SK-N-SH (cell line): ENCODE measurements at regions not wholly inside any gene's neighbourhood (a gene's known extent, or its start where the extent isn't known, plus 50 kb on each side); places are given as distances from the start of the nearest gene placed in this dataset.

ENCODE experiments used
- CTCF ChIA-PET: fragments of 300-600, 350-600 bp; formaldehyde crosslinking; extraction: SDS; loops from one replicate; lab custom pipeline; 2021; lab: Yijun Ruan, JAX
- POLR2A ChIA-PET: fragments of 350-600 bp; sonication (Branson Sonifier 250); formaldehyde crosslinking; extraction: SDS; loops from one replicate; lab custom pipeline; 2020; ENCODE audit warnings: antibody characterized with exemption, inconsistent platforms; lab: Yijun Ruan, JAX
- DNase-seq: peaks from one replicate; pipeline ENCODE4 v3.0.0; 2012
- H2AFZ ChIP-seq: fragments of 200-600 bp; sonication (generic); 2 replicates; pipeline ENCODE4 v1.8.1; 2016; ENCODE audit warnings: antibody characterized with exemption, mild to moderate bottlenecking, low read depth
- H3F3A ChIP-seq: fragments of 200-600 bp; sonication (generic); replicated peaks from 2 replicates; pipeline ENCODE3; 2016; ENCODE audit warnings: antibody characterized with exemption, mild to moderate bottlenecking; ENCODE audit not compliant: insufficient read depth
- H3K27ac ChIP-seq, 2 experiments: fragments of 200-500 bp in 1 of 2; fragments of 200-600 bp in 1 of 2; sonication (Bioruptor generic) in 1 of 2; sonication (generic), shearing (Covaris generic) in 1 of 2; 2 replicates each; pipeline versions ENCODE4 v1.5.1 to v1.6.1; 2014 to 2016; ENCODE audit warnings: low read depth in 2 of 2, inconsistent platforms in 1 of 2, low read length in 1 of 2, mild to moderate bottlenecking in 1 of 2, mixed read lengths in 1 of 2
- H3K27me3 ChIP-seq: fragments of 200-600 bp; sonication (generic), shearing (Covaris generic); 2 replicates; pipeline ENCODE4 v1.6.1; 2016; ENCODE audit warnings: mixed run types; ENCODE audit not compliant: insufficient read depth
- H3K36me3 ChIP-seq, 2 experiments: fragments of 200-500 bp in 1 of 2; fragments of 200-600 bp in 1 of 2; sonication (Bioruptor generic) in 1 of 2; sonication (generic) in 1 of 2; replicated peaks in 1 of 2; 2 replicates each; pipeline versions ENCODE3 to v1.5.1; 2014 to 2016; ENCODE audit warnings: low read length in 1 of 2, mild to moderate bottlenecking in 1 of 2; ENCODE audit not compliant: insufficient read depth in 2 of 2, control insufficient read depth in 1 of 2
- H3K4me1 ChIP-seq, 2 experiments: fragments of 200-500 bp in 1 of 2; fragments of 200-600 bp in 1 of 2; sonication (Bioruptor generic) in 1 of 2; sonication (generic), shearing (Covaris generic) in 1 of 2; 2 replicates each; pipeline versions ENCODE4 v1.5.1 to v1.6.1; 2014 to 2016; ENCODE audit warnings: low read depth in 1 of 2, low read length in 1 of 2, mixed run types in 1 of 2; ENCODE audit not compliant: insufficient read depth in 2 of 2, control insufficient read depth in 1 of 2
- H3K4me2 ChIP-seq: fragments of 200-600 bp; sonication (generic), shearing (Covaris generic); 2 replicates; pipeline ENCODE4 v1.6.1; 2017; ENCODE audit warnings: mixed run types
- H3K4me3 ChIP-seq, 2 experiments: fragments of 200-500 bp in 1 of 2; fragments of 200-600 bp in 1 of 2; sonication (Bioruptor generic) in 1 of 2; sonication (generic), shearing (Covaris generic) in 1 of 2; 2 replicates each; pipeline versions ENCODE4 v1.5.1 to v1.8.1; 2014 to 2016; ENCODE audit warnings: low read depth in 2 of 2, inconsistent platforms in 1 of 2, low read length in 1 of 2, mild to moderate bottlenecking in 1 of 2, mixed read lengths in 1 of 2, moderate library complexity in 1 of 2
- H3K79me2 ChIP-seq: fragments of 200-600 bp; sonication (generic); 2 replicates; pipeline ENCODE4 v1.8.1; 2017; ENCODE audit warnings: mild to moderate bottlenecking; ENCODE audit not compliant: insufficient read depth
- H3K9ac ChIP-seq: fragments of 200-600 bp; sonication (generic); 2 replicates; pipeline ENCODE4 v1.6.1; 2017; ENCODE audit warnings: mixed run types
- H3K9me2 ChIP-seq: fragments of 200-600 bp; sonication (generic); 2 replicates; pipeline ENCODE4 v1.6.1; 2017; ENCODE audit warnings: mixed run types
- H3K9me3 ChIP-seq: fragments of 200-600 bp; sonication (generic); 2 replicates; pipeline ENCODE4 v1.6.1; 2017; ENCODE audit warnings: mixed run types, mild to moderate bottlenecking, moderate library complexity
- H4K20me1 ChIP-seq: fragments of 200-600 bp; sonication (generic); 2 replicates; pipeline ENCODE4 v1.6.1; 2017; ENCODE audit warnings: mild to moderate bottlenecking, mixed run types; ENCODE audit not compliant: insufficient read depth
- CHD2 ChIP-seq: fragments of 150-350 bp; IDR thresholded peaks from 2 replicates; pipeline ENCODE4 v1.6.1; 2018; ENCODE audit warnings: low read length; ENCODE audit not compliant: partially characterized antibody
- CTCF ChIP-seq: fragments of 200-600 bp; sonication (generic); IDR thresholded peaks from 2 replicates; pipeline ENCODE4 v1.6.1; 2017; ENCODE audit warnings: antibody characterized with exemption, mild to moderate bottlenecking, moderate library complexity
- ELF1 ChIP-seq: IDR thresholded peaks from 2 replicates; pipeline ENCODE4 v1.4.0; 2012
- EP300 ChIP-seq, 2 experiments: IDR thresholded peaks; 2 replicates each; pipeline versions ENCODE4 v1.4.0 to v1.6.1; 2012; ENCODE audit warnings: borderline replicate concordance in 1 of 2, low read depth in 1 of 2, low read length in 1 of 2
- FOSL2 ChIP-seq: IDR thresholded peaks from 2 replicates; pipeline ENCODE4 v1.4.0; 2012; ENCODE audit warnings: low read depth, mild to moderate bottlenecking, moderate library complexity, borderline replicate concordance
- FOXJ3 ChIP-seq: sonication (generic); formaldehyde crosslinking; IDR thresholded peaks from 2 replicates; pipeline ENCODE4 v1.5.1; 2020; ENCODE audit warnings: mild to moderate bottlenecking, missing genetic modification reagents
- JUND ChIP-seq: IDR thresholded peaks from 2 replicates; pipeline ENCODE4 v1.4.0; 2012
- MAX ChIP-seq: IDR thresholded peaks from 2 replicates; pipeline ENCODE4 v1.4.0; 2012; ENCODE audit warnings: low read depth
- MEF2A ChIP-seq: IDR thresholded peaks from 2 replicates; pipeline ENCODE4 v1.4.0; 2012; ENCODE audit warnings: low read depth, borderline replicate concordance
- MXI1 ChIP-seq: IDR thresholded peaks from 2 replicates; pipeline ENCODE4 v1.6.1; 2012; ENCODE audit warnings: mild to moderate bottlenecking, low read depth, low read length, improper control_type of control experiment
- NFIC ChIP-seq: IDR thresholded peaks from 2 replicates; pipeline ENCODE4 v1.4.0; 2012; ENCODE audit warnings: borderline replicate concordance
- NRF1 ChIP-seq: IDR thresholded peaks from 2 replicates; pipeline ENCODE4 v1.6.1; 2012; ENCODE audit warnings: low read depth, mild to moderate bottlenecking, low read length
- PBX3 ChIP-seq: IDR thresholded peaks from 2 replicates; pipeline ENCODE4; 2012
- RCOR1 ChIP-seq: fragments of 150-350 bp; IDR thresholded peaks from 2 replicates; pipeline ENCODE4 v1.6.1; 2017; ENCODE audit warnings: antibody characterized with exemption, low read length
- RFX5 ChIP-seq: IDR thresholded peaks from 2 replicates; pipeline ENCODE4 v1.6.1; 2012; ENCODE audit warnings: mild to moderate bottlenecking, improper control_type of control experiment, low read length
- RXRA ChIP-seq: IDR thresholded peaks from 2 replicates; pipeline ENCODE4 v1.4.0; 2012; ENCODE audit warnings: low read depth, mild to moderate bottlenecking, borderline replicate concordance
- SIN3A ChIP-seq: IDR thresholded peaks from 2 replicates; pipeline ENCODE4 v1.6.1; 2012; ENCODE audit warnings: low read depth, mild to moderate bottlenecking, low read length, moderate library complexity, borderline replicate concordance
- SMC3 ChIP-seq: IDR thresholded peaks from 2 replicates; pipeline ENCODE4 v1.6.1; 2012; ENCODE audit warnings: low read depth, low read length, improper control_type of control experiment
- TCF12 ChIP-seq: IDR thresholded peaks from 2 replicates; pipeline ENCODE4 v1.4.0; 2012
- USF1 ChIP-seq: IDR thresholded peaks from 2 replicates; pipeline ENCODE4 v1.4.0; 2012; ENCODE audit warnings: low read depth, borderline replicate concordance
- YY1 ChIP-seq: IDR thresholded peaks from 2 replicates; pipeline ENCODE4 v1.4.0; 2012; ENCODE audit warnings: low read depth, mild to moderate bottlenecking
- ZBTB33 ChIP-seq: IDR thresholded peaks from 2 replicates; pipeline ENCODE4 v1.4.0; 2012; ENCODE audit warnings: low read depth, borderline replicate concordance
- WGBS: methylation state at CpG from one replicate; pipeline ENCODE4 v1.1.6; 2017; ENCODE audit warnings: low lambda C conversion rate; 5-methylcytosine and 5-hydroxymethylcytosine counted together

- TF ChIP-seq CHD2 (no peak), SIN3A (no peak), FOXJ3 (CRISPR knock-in tag) (no peak), MEF2A (no peak), FOSL2 (no peak), YY1 (no peak), SMC3 (no peak)
Measured at GRCh38 chr22:47570300-47570685, 807.8 kb downstream of the TBC1D22A start (continued).

GRCh38 chr22:47569389-47570299 lies 807.2 kb downstream of the TBC1D22A start:
- Histone ChIP-seq H3K9me2 (no peaks in the 10 kb centered on the region), H3K27ac (no peak overlapping the region), H3K27me3 (no peaks in the 10 kb centered on the region; the same call in 1 of the 2 replicates), H2AFZ (no peak overlapping the region), H3K4me2 (no peak overlapping the region), H3K4me1 (no peaks in the 10 kb centered on the region; a peak in 1 of 4 replicates), H3K36me3 (no peaks in the 10 kb centered on the region), H3K79me2 (no peaks in the 10 kb centered on the region), H3K4me3 (no peak overlapping the region), H3K9me3 (no peaks in the 10 kb centered on the region), H3F3A (no peaks in the 10 kb centered on the region), H4K20me1 (no peaks in the 10 kb centered on the region), H3K9ac (no peak overlapping the region)
- DNase-seq, result no peak
- ChIA-PET CTCF (no interaction called here), POLR2A (no interaction called here)
- 12% methylated on average over 13 of the region's 17 CpGs for WGBS
- TF ChIP-seq TCF12 (no peak), RCOR1 (no peak), RXRA (no peak)

- H3K27ac ChIP-seq, result no peak overlapping the region
- no peaks in the 10 kb centered on the region; the same call in 1 of the 2 replicates for H3K27me3 ChIP-seq
- H3K4me1 ChIP-seq, result no peaks in the 10 kb centered on the region; a peak in 1 of 4 replicates
- no peaks in the 10 kb centered on the region for H3K36me3 ChIP-seq
- no peaks in the 10 kb centered on the region for H4K20me1 ChIP-seq
- no peak for DNase-seq
- 45% methylated on average over 8 of the region's 8 CpGs for WGBS
- CTCF ChIA-PET, result no interaction called here
- POLR2A ChIA-PET, result no interaction called here
- no peaks in the 10 kb centered on the region for H3K9me2 ChIP-seq
- H3K79me2 ChIP-seq, result no peaks in the 10 kb centered on the region
- no peaks in the 10 kb centered on the region for H3F3A ChIP-seq
- no peak overlapping the region for H2AFZ ChIP-seq
- no peaks in the 10 kb centered on the region for H3K9me3 ChIP-seq
- H3K4me3 ChIP-seq, result no peak overlapping the region
- H3K9ac ChIP-seq, result no peak overlapping the region
- H3K4me2 ChIP-seq, result no peak overlapping the region
- no peak for TF ChIP-seq NRF1
- TF ChIP-seq EP300 (IDR thresholded peaks at IDR 0.05; ENCODE audit: borderline replicate concordance in 1 of 2, low read depth in 1 of 2, low read length in 1 of 2), result no peak
- TF ChIP-seq NFIC, result no peak
- TF ChIP-seq MAX, result no peak
- TF ChIP-seq ZBTB33, result no peak
- TF ChIP-seq ELF1, result no peak
- TF ChIP-seq PBX3, result no peak
- TF ChIP-seq RFX5, result no peak
- no peak for TF ChIP-seq TCF12
- TF ChIP-seq CTCF, result no peak
- TF ChIP-seq SMC3, result no peak
- no peak for TF ChIP-seq JUND
- no peak for TF ChIP-seq RCOR1
- no peak for TF ChIP-seq MXI1
- TF ChIP-seq USF1, result no peak
Measured at GRCh38 chr22:47568700-47569099, 806.2 kb downstream of the TBC1D22A start.
